Activated CD8-positive, alpha-beta T cell treated with anti-CD3 and anti-CD28 coated beads for 36 hours (primary cell): ENCODE measurements at regions not wholly inside any gene's neighbourhood (a gene's known extent, or its start where the extent isn't known, plus 50 kb on each side); places are given as distances from the start of the nearest gene placed in this dataset.
A peak's percentile ranks its signal among the peaks of the same experiment; 100 is the strongest.

ENCODE experiments used
- ATAC-seq: fragments of 200-7000 bp; cut with Tn5 transposase; one replicate; pipeline ENCODE4 v1.10.0; 2021; ENCODE audit warnings: mild to moderate bottlenecking, moderate library complexity
- CTCF ChIA-PET: fragments of 350-600 bp; sonication (Branson Sonifier 250); formaldehyde crosslinking; loops from one replicate; lab custom pipeline; 2021; ENCODE audit warnings: antibody characterized with exemption; lab: Charles Lee
- POLR2A ChIA-PET: fragments of 350-600 bp; sonication (Branson Sonifier 250); formaldehyde crosslinking; loops from one replicate; lab custom pipeline; 2021; ENCODE audit warnings: antibody characterized with exemption; lab: Charles Lee
- DNase-seq: peaks from one replicate; pipeline ENCODE4 v3.0.0-alpha.2; 2020
- H3K27ac Mint-ChIP-seq: one replicate; pipeline ENCODE4 v1.8.0; 2021; ENCODE audit warnings: mild to moderate bottlenecking, mixed read lengths
- H3K27me3 Mint-ChIP-seq: one replicate; pipeline ENCODE4 v1.8.0; 2021; ENCODE audit warnings: mixed read lengths
- H3K36me3 Mint-ChIP-seq: one replicate; pipeline ENCODE4 v1.8.0; 2021; ENCODE audit warnings: low read depth, mixed read lengths
- H3K4me1 Mint-ChIP-seq: one replicate; pipeline ENCODE4 v1.8.0; 2021; ENCODE audit warnings: low read depth, mixed read lengths
- H3K4me3 Mint-ChIP-seq: one replicate; pipeline ENCODE4 v1.8.0; 2021; ENCODE audit warnings: mild to moderate bottlenecking, moderate library complexity, mixed read lengths
- H3K9me3 Mint-ChIP-seq: one replicate; pipeline ENCODE4 v1.8.0; 2021; ENCODE audit warnings: mixed read lengths
- intact Hi-C: fragments of 100-400 bp; cut with micrococcal nuclease; formaldehyde crosslinking; loops from one replicate; pipeline ENCODE4 v1.10.0; 2022
- TF ChIP-seq, protein P1 (sequence below): fragments of 200-600 bp; IDR thresholded peaks from one replicate; pipeline ENCODE4 v1.8.0; 2022; ENCODE audit warnings: antibody characterized with exemption, mild to moderate bottlenecking

- H3K4me1 Mint-ChIP-seq, result no peaks in the 10 kb centered on the region
- H3K9me3 Mint-ChIP-seq, result no peaks in the 10 kb centered on the region
- no peak overlapping the region for H3K4me3 Mint-ChIP-seq
- intact Hi-C loops, result no loop called here
- no peak for ATAC-seq
- peaks cover 11% of the 10 kb centered on the region for H3K27me3 Mint-ChIP-seq
- CTCF ChIA-PET, result no interaction called here
- no peak overlapping the region for H3K27ac Mint-ChIP-seq
- POLR2A ChIA-PET, result no interaction called here
- no peaks in the 10 kb centered on the region for H3K36me3 Mint-ChIP-seq
- TF ChIP-seq, protein P1, sequence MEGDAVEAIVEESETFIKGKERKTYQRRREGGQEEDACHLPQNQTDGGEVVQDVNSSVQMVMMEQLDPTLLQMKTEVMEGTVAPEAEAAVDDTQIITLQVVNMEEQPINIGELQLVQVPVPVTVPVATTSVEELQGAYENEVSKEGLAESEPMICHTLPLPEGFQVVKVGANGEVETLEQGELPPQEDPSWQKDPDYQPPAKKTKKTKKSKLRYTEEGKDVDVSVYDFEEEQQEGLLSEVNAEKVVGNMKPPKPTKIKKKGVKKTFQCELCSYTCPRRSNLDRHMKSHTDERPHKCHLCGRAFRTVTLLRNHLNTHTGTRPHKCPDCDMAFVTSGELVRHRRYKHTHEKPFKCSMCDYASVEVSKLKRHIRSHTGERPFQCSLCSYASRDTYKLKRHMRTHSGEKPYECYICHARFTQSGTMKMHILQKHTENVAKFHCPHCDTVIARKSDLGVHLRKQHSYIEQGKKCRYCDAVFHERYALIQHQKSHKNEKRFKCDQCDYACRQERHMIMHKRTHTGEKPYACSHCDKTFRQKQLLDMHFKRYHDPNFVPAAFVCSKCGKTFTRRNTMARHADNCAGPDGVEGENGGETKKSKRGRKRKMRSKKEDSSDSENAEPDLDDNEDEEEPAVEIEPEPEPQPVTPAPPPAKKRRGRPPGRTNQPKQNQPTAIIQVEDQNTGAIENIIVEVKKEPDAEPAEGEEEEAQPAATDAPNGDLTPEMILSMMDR, result no peak
- DNase-seq, result no peak
Measured at GRCh38 chr16:26214581-26215174, 522.9 kb downstream of the HS3ST4 start.

- Mint-ChIP-seq H3K4me3 (no peak overlapping the region), H3K4me1 (peaks cover 12% of the 10 kb centered on the region), H3K27me3 (peaks cover 11% of the 10 kb centered on the region), H3K36me3 (no peaks in the 10 kb centered on the region), H3K27ac (no peak overlapping the region), H3K9me3 (no peaks in the 10 kb centered on the region)
- ChIA-PET CTCF (no interaction called here), POLR2A (no interaction called here)
- TF ChIP-seq, protein P1, result no peak
- DNase-seq (no peak), ATAC-seq (peak; percentile 80)
- intact Hi-C loops, result no loop called here
Measured at GRCh38 chr16:26220894-26221293, 529.1 kb downstream of the HS3ST4 start.

- no peaks in the 10 kb centered on the region for H3K4me1 Mint-ChIP-seq
- DNase-seq (no peak), ATAC-seq (no peak)
- CTCF ChIA-PET, result no interaction called here
- H3K4me3 Mint-ChIP-seq, result no peak overlapping the region
- H3K36me3 Mint-ChIP-seq, result no peaks in the 10 kb centered on the region
- POLR2A ChIA-PET, result no interaction called here
- H3K9me3 Mint-ChIP-seq, result no peaks in the 10 kb centered on the region
- no peaks in the 10 kb centered on the region for H3K27me3 Mint-ChIP-seq
- TF ChIP-seq, protein P1, result no peak
- no peak overlapping the region for H3K27ac Mint-ChIP-seq
- intact Hi-C loops, result no loop called here
Measured at GRCh38 chr16:26231647-26232046, 539.9 kb downstream of the HS3ST4 start.

- Mint-ChIP-seq H3K27me3 (peaks cover 5% of the 10 kb centered on the region), H3K9me3 (peaks cover 7% of the 10 kb centered on the region), H3K27ac (no peak overlapping the region), H3K4me3 (no peak overlapping the region), H3K4me1 (peaks cover 3% of the 10 kb centered on the region), H3K36me3 (no peaks in the 10 kb centered on the region)
- ChIA-PET CTCF (no interaction called here), POLR2A (no interaction called here)
- DNase-seq, result no peak
- intact Hi-C loops, result no loop called here
- no peak for ATAC-seq
- TF ChIP-seq, protein P1, result no peak
Measured at GRCh38 chr16:26240807-26241206, 549.0 kb downstream of the HS3ST4 start.

GRCh38 chr16:26247063-26247462, 555.3 kb downstream of the HS3ST4 start:
- TF ChIP-seq, protein P1, result no peak
- intact Hi-C loops, result no loop called here
- Mint-ChIP-seq H3K27ac (no peak overlapping the region), H3K4me3 (no peak overlapping the region), H3K4me1 (peaks cover 2% of the 10 kb centered on the region), H3K27me3 (peaks cover 2% of the 10 kb centered on the region), H3K9me3 (peaks cover 7% of the 10 kb centered on the region), H3K36me3 (no peaks in the 10 kb centered on the region)
- ChIA-PET CTCF (no interaction called here), POLR2A (no interaction called here)
- ATAC-seq, result peak; percentile 34
- peak; percentile 8 for DNase-seq
